Peyer's patch (tissue), 4 donors: ENCODE measurements at regions not wholly inside any gene's neighbourhood (a gene's known extent, or its start where the extent isn't known, plus 50 kb on each side); places are given as distances from the start of the nearest gene placed in this dataset.

Experiments
- CTCF ChIP-seq, 6 experiments: fragments of 450-650 bp in 4 of 6; fragments of 200-600 bp in 2 of 6; sonication (generic) in 1 of 6; IDR thresholded peaks; one replicate each; pipeline ENCODE4 v1.5.1; 2017 to 2019; ENCODE audit warnings: antibody characterized with exemption in 6 of 6, mild to moderate bottlenecking in 3 of 6, moderate library complexity in 1 of 6
- POLR2A ChIP-seq, 2 donors: fragments of 450-650 bp; IDR thresholded peaks; one replicate each; pipeline ENCODE4 v1.5.1; 2017; ENCODE audit warnings: antibody characterized with exemption in 2 of 2, mild to moderate bottlenecking in 2 of 2, moderate library complexity in 2 of 2

- TF ChIP-seq CTCF (IDR thresholded peaks at IDR 0.05) (no peak), POLR2A (IDR thresholded peaks at IDR 0.05) (no peak)
These were observed 127.9 kb upstream of the AKR1E2 start for GRCh38 chr10:4698075-4698474.
